RWPE2 (cell line): ENCODE measurements at regions not wholly inside any gene's neighbourhood (a gene's known extent, or its start where the extent isn't known, plus 50 kb on each side); places are given as distances from the start of the nearest gene placed in this dataset.

Source experiments
- ATAC-seq: fragments of 200-7000 bp; cut with Tn5 transposase; 3 replicates; pipeline ENCODE4 v1.9.1; 2021; ENCODE audit warnings: low read depth
- DNase-seq: peaks from one replicate; pipeline ENCODE4 v3.0.0-alpha.2; 2020; ENCODE audit warnings: low spot score
- H3K27ac ChIP-seq: fragments of 450-650 bp; 2 replicates; pipeline ENCODE4 v1.5.1; 2017; ENCODE audit warnings: mild to moderate bottlenecking; ENCODE audit not compliant: poor library complexity, severe bottlenecking
- H3K27me3 ChIP-seq: fragments of 250-450 bp; sonication (Bioruptor Pico); 2 replicates; pipeline ENCODE4 v1.5.1; 2021; ENCODE audit warnings: mild to moderate bottlenecking, moderate library complexity; ENCODE audit not compliant: insufficient read depth, poor library complexity, severe bottlenecking
- H3K36me3 ChIP-seq: fragments of 250-450 bp; sonication (Bioruptor Pico); 2 replicates; pipeline ENCODE4 v1.5.1; 2020; ENCODE audit warnings: low read depth, mild to moderate bottlenecking, moderate library complexity
- H3K4me1 ChIP-seq: fragments of 250-450 bp; sonication (Bioruptor Pico); 2 replicates; pipeline ENCODE4 v1.5.1; 2021; ENCODE audit warnings: mild to moderate bottlenecking, moderate library complexity; ENCODE audit not compliant: insufficient read depth, poor library complexity, severe bottlenecking
- H3K4me3 ChIP-seq: fragments of 250-450 bp; sonication (Bioruptor Pico); 2 replicates; pipeline ENCODE4 v1.5.1; 2021; ENCODE audit warnings: mild to moderate bottlenecking, moderate library complexity; ENCODE audit not compliant: severe bottlenecking
- H3K9me3 ChIP-seq: fragments of 250-450 bp; sonication (Bioruptor Pico); 2 replicates; pipeline ENCODE4 v1.5.1; 2021; ENCODE audit warnings: mild to moderate bottlenecking, moderate library complexity; ENCODE audit not compliant: severe bottlenecking
- CTCF ChIP-seq: fragments of 450-650 bp; IDR thresholded peaks from one replicate; pipeline ENCODE4 v1.5.1; 2017; ENCODE audit warnings: mild to moderate bottlenecking, moderate library complexity; ENCODE audit not compliant: poor library complexity, severe bottlenecking

DNA sequence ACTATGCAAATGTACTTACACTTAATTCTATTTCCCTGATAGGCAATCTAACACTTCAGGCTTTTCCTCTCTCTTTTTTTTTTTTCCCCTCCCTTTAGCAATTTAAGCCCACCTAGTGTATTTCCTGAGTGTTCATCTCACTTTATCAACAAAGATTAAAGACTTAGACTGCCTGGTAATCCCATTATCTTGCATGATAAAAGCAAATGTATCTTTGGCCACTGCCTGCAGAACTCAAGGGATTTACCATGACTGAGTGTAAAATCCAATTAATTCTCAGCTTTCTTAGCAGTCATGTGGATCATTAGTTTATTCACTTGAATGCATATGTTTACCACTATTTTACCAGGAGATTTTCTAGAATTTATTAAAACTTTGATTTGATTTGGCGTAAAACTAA is 1102.2 kb upstream of the GYPC start:
- no peak overlapping the region for H3K27ac ChIP-seq
- no peaks in the 10 kb centered on the region for H3K4me1 ChIP-seq
- ATAC-seq, result no peak
- no peak overlapping the region for H3K4me3 ChIP-seq
- no peak for DNase-seq
- no peaks in the 10 kb centered on the region for H3K27me3 ChIP-seq
- H3K36me3 ChIP-seq, result no peaks in the 10 kb centered on the region
- H3K9me3 ChIP-seq, result no peaks in the 10 kb centered on the region
- no peak for TF ChIP-seq CTCF

DNA sequence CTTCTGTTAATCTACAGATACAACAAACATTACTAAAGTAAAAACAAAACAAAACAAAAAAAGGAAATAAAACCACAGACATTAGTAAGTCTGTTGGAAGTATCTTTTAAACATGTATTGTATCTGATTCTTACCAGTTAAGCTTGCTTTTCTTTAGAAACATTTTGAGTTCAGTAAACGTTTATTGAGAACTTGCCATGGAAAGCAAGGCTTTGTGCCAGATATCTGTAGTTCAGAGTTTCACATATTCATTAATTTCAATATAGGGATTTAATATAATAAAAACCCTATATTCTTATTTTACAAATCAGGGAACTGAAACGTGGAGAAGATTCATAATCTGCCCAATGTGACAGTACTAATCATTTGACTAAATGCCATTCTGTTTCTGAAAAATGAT is 1101.0 kb upstream of the GYPC start:
- no peak for ATAC-seq

DNA sequence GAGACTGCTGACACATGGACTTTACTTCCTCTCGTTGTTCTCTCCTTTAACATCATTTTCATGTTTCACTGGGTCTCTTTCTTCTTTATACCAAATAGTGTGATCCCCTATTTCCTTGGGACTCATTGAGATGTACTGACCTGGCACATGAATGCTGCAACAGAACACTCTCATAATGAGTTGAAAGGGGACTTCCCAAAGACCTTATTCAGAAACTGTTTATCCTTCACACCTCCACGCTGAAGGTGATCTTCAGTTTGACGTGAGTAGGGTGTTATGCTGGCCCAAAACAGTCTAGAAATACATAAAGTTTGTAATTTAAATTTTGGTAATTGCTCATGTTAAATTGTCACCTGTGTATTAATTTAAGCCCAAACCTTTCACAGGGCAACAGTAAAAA is 1096.8 kb upstream of the GYPC start:
- no peaks in the 10 kb centered on the region for H3K4me1 ChIP-seq
- TF ChIP-seq CTCF, result no peak
- H3K9me3 ChIP-seq, result no peaks in the 10 kb centered on the region
- DNase-seq (no peak), ATAC-seq (no peak)
- H3K36me3 ChIP-seq, result no peaks in the 10 kb centered on the region
- no peaks in the 10 kb centered on the region for H3K27me3 ChIP-seq
- H3K27ac ChIP-seq, result no peak overlapping the region
- H3K4me3 ChIP-seq, result no peak overlapping the region

More for the DNA sequence above, 1101.0 kb upstream of the GYPC start:
- Histone ChIP-seq H3K27ac (no peak overlapping the region), H3K9me3 (no peaks in the 10 kb centered on the region), H3K36me3 (no peaks in the 10 kb centered on the region), H3K4me1 (no peaks in the 10 kb centered on the region), H3K27me3 (no peaks in the 10 kb centered on the region), H3K4me3 (no peak overlapping the region)
- TF ChIP-seq CTCF, result no peak
- no peak for DNase-seq

GRCh38 chr2:125560855-125561254 is 1095.1 kb upstream of the GYPC start:
- H3K27ac ChIP-seq, result no peak overlapping the region
- no peaks in the 10 kb centered on the region for H3K36me3 ChIP-seq
- no peak for TF ChIP-seq CTCF
- ATAC-seq (no peak), DNase-seq (no peak)
- no peaks in the 10 kb centered on the region for H3K9me3 ChIP-seq
- no peaks in the 10 kb centered on the region for H3K4me1 ChIP-seq
- H3K27me3 ChIP-seq, result no peaks in the 10 kb centered on the region
- H3K4me3 ChIP-seq, result no peak overlapping the region

GRCh38 chr2:125561302-125561701 is 1094.7 kb upstream of the GYPC start:
- no peaks in the 10 kb centered on the region for H3K36me3 ChIP-seq
- no peak for TF ChIP-seq CTCF
- DNase-seq (no peak), ATAC-seq (no peak)
- no peak overlapping the region for H3K27ac ChIP-seq
- no peak overlapping the region for H3K4me3 ChIP-seq
- no peaks in the 10 kb centered on the region for H3K27me3 ChIP-seq
- H3K4me1 ChIP-seq, result no peaks in the 10 kb centered on the region
- H3K9me3 ChIP-seq, result no peaks in the 10 kb centered on the region
